Kidney epithelial cell (primary cell): ENCODE measurements at regions not wholly inside any gene's neighbourhood (a gene's known extent, or its start where the extent isn't known, plus 50 kb on each side); places are given as distances from the start of the nearest gene placed in this dataset.

Source experiments
- DNase-seq: peaks from one replicate; pipeline ENCODE4 v3.0.0-alpha.2; 2010; ENCODE audit warnings: low read depth
- H3K27me3 ChIP-seq: 2 replicates; pipeline ENCODE4 v1.6.0; 2011; ENCODE audit warnings: low read length; ENCODE audit not compliant: control insufficient read depth, insufficient read depth
- H3K36me3 ChIP-seq: 2 replicates; pipeline ENCODE4 v1.5.1; 2011; ENCODE audit warnings: low read length; ENCODE audit not compliant: control insufficient read depth, insufficient read depth
- H3K4me3 ChIP-seq: 2 replicates; pipeline ENCODE4 v1.5.1; 2011; ENCODE audit warnings: low read depth, mild to moderate bottlenecking, control low read depth, low read length
- CTCF ChIP-seq: IDR thresholded peaks from 2 replicates; pipeline ENCODE4 v1.5.1; 2011; ENCODE audit warnings: mild to moderate bottlenecking, moderate library complexity, low read length, control low read depth, inconsistent platforms; ENCODE audit not compliant: insufficient read depth, poor library complexity, severe bottlenecking

- DNase-seq, result no peak
- H3K36me3 ChIP-seq, result no peaks in the 10 kb centered on the region
- TF ChIP-seq CTCF, result no peak
- H3K27me3 ChIP-seq, result peaks cover 2% of the 10 kb centered on the region
- no peak overlapping the region for H3K4me3 ChIP-seq
Observed at GRCh38 chr6:168181876-168182275, 102.9 kb upstream of the FRMD1 start.

- no peak for DNase-seq
- TF ChIP-seq CTCF, result no peak
- H3K4me3 ChIP-seq, result no peak overlapping the region
- no peaks in the 10 kb centered on the region for H3K36me3 ChIP-seq
- peaks cover 2% of the 10 kb centered on the region for H3K27me3 ChIP-seq
Observed at GRCh38 chr6:168181316-168181715, 102.3 kb upstream of the FRMD1 start.

- Histone ChIP-seq H3K36me3 (no peaks in the 10 kb centered on the region), H3K4me3 (no peak overlapping the region), H3K27me3 (peaks cover 2% of the 10 kb centered on the region)
- DNase-seq, result no peak
- no peak for TF ChIP-seq CTCF
Observed at GRCh38 chr6:168180548-168181011, 101.6 kb upstream of the FRMD1 start.

GRCh38 chr6:168179702-168180382, 100.8 kb upstream of the FRMD1 start:
- no peak for TF ChIP-seq CTCF
- H3K36me3 ChIP-seq, result no peaks in the 10 kb centered on the region
- peaks cover 2% of the 10 kb centered on the region for H3K27me3 ChIP-seq
- H3K4me3 ChIP-seq, result no peak overlapping the region
- DNase-seq, result no peak

DNA sequence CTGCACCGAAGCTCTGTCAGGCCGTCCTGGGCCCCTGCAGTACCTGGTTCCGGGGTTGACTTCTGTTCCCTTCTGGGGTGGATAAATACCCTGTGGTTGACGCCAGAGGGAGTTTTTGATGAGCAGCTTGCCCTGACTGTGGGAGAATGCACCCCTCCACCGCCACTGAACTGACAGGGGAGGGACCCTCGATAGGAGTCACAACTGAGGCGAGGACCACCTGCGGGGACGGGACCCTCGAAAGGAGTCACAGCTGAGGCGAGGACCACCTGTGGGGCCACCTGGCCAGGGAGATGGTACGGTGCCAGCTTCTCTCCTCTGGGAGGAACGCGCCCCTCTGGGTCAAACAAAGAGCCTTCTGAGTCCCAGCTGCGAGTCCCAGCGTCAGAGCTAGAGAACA, 100.1 kb upstream of the FRMD1 start:
- no peak overlapping the region for H3K4me3 ChIP-seq
- DNase-seq, result no peak
- peaks cover 2% of the 10 kb centered on the region for H3K27me3 ChIP-seq
- H3K36me3 ChIP-seq, result no peaks in the 10 kb centered on the region
- no peak for TF ChIP-seq CTCF
